Stimulated activated memory B cell treated with anti-CD40 and anti-IgM and Interleukin-4, amounts not matched to agents 10 μg/mL and 1 μg/mL and 100 μg/mL, for 72 hours (primary cell): ENCODE measurements at regions not wholly inside any gene's neighbourhood (a gene's known extent, or its start where the extent isn't known, plus 50 kb on each side); places are given as distances from the start of the nearest gene placed in this dataset.

Experiments
- ATAC-seq: fragments of 150-1000 bp; cut with Tn5 transposase; 2 replicates; pipeline ENCODE4 v1.10.0; 2021
- H3K27ac Mint-ChIP-seq: one replicate; pipeline ENCODE4 v1.8.0; 2022; ENCODE audit warnings: mild to moderate bottlenecking, mixed read lengths
- H3K27me3 Mint-ChIP-seq: one replicate; pipeline ENCODE4 v1.8.0; 2022; ENCODE audit warnings: mixed read lengths
- H3K36me3 Mint-ChIP-seq: one replicate; pipeline ENCODE4 v1.8.0; 2022; ENCODE audit warnings: mixed read lengths
- H3K4me1 Mint-ChIP-seq: one replicate; pipeline ENCODE4 v1.8.0; 2022; ENCODE audit warnings: mixed read lengths
- H3K4me3 Mint-ChIP-seq: one replicate; pipeline ENCODE4 v1.8.0; 2022; ENCODE audit warnings: mild to moderate bottlenecking, moderate library complexity, mixed read lengths
- H3K9me3 Mint-ChIP-seq: one replicate; pipeline ENCODE4 v1.8.0; 2022; ENCODE audit warnings: mixed read lengths

GRCh38 chr13:89843621-89844020 is 1503.9 kb upstream of the MIR17HG start:
- Mint-ChIP-seq H3K9me3 (no peaks in the 10 kb centered on the region), H3K4me3 (no peak overlapping the region), H3K36me3 (no peaks in the 10 kb centered on the region), H3K27me3 (no peaks in the 10 kb centered on the region), H3K27ac (no peak overlapping the region), H3K4me1 (no peaks in the 10 kb centered on the region)
- no peak for ATAC-seq

DNA sequence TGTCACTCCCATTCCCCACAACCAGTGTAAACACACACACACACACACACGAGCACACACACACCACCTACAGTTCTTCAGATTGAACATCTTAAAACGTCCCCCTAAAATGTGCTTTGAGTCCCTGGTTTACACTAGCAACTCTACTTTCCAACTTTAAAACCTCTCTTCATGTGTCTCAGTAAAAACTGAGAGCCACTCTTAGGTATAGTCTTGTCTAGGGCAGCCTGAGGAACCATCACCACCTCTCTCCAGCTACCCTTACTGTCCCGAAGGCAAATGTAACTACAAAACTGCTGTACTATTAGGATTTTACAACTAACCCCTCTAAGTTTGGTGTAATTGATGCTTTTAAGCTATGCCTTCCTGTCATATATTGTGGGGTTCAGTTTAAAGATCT is 1501.6 kb upstream of the MIR17HG start:
- no peaks in the 10 kb centered on the region for H3K9me3 Mint-ChIP-seq
- no peak overlapping the region for H3K4me3 Mint-ChIP-seq
- ATAC-seq: no peak
- no peaks in the 10 kb centered on the region for H3K36me3 Mint-ChIP-seq
- no peaks in the 10 kb centered on the region for H3K4me1 Mint-ChIP-seq
- H3K27ac Mint-ChIP-seq: no peak overlapping the region
- no peaks in the 10 kb centered on the region for H3K27me3 Mint-ChIP-seq

DNA sequence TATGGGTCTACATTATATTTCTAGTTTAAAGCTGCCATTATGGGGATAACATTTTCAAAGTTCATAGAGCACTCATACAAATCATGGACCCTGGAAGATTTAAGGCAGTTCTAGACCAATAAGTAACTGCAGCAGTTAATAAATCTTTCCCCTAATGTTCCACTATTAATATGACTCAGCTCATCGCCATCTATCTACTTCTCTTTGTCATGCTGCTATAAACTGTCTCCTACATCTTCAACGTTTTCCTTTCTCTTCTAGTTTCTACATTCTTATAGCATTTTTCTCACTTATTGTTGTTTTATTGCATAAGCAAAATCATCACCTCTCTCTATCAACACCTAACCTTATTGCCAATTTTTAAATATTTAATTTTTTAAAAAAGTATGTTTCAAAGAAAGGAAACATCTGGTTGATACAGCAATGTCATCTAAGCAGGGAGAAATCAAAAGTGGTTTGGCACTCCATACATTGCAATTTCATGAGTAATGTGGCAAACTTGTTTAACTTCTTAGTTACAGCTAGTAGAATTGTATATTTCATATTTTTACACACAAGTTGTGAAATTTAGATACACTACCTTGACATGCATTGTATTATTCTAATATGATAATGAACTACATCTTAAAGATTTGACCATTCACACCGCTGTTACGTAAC is 1500.4 kb upstream of the MIR17HG start:
- H3K27me3 Mint-ChIP-seq: no peaks in the 10 kb centered on the region
- H3K4me3 Mint-ChIP-seq: no peak overlapping the region
- H3K4me1 Mint-ChIP-seq: no peaks in the 10 kb centered on the region
- no peak overlapping the region for H3K27ac Mint-ChIP-seq
- ATAC-seq: no peak
- no peaks in the 10 kb centered on the region for H3K36me3 Mint-ChIP-seq
- H3K9me3 Mint-ChIP-seq: no peaks in the 10 kb centered on the region

- no peaks in the 10 kb centered on the region for H3K36me3 Mint-ChIP-seq
- H3K9me3 Mint-ChIP-seq: no peaks in the 10 kb centered on the region
- no peaks in the 10 kb centered on the region for H3K27me3 Mint-ChIP-seq
- H3K27ac Mint-ChIP-seq: no peak overlapping the region
- ATAC-seq: no peak
- no peaks in the 10 kb centered on the region for H3K4me1 Mint-ChIP-seq
- H3K4me3 Mint-ChIP-seq: no peak overlapping the region
These were observed 1494.9 kb upstream of the MIR17HG start for GRCh38 chr13:89852570-89852969.

- H3K4me1 Mint-ChIP-seq: no peaks in the 10 kb centered on the region
- no peaks in the 10 kb centered on the region for H3K27me3 Mint-ChIP-seq
- H3K27ac Mint-ChIP-seq: no peak overlapping the region
- no peak overlapping the region for H3K4me3 Mint-ChIP-seq
- peaks cover 2% of the 10 kb centered on the region for H3K9me3 Mint-ChIP-seq
- no peak for ATAC-seq
- H3K36me3 Mint-ChIP-seq: no peaks in the 10 kb centered on the region
These were observed 1491.0 kb upstream of the MIR17HG start for GRCh38 chr13:89856512-89856911.

DNA sequence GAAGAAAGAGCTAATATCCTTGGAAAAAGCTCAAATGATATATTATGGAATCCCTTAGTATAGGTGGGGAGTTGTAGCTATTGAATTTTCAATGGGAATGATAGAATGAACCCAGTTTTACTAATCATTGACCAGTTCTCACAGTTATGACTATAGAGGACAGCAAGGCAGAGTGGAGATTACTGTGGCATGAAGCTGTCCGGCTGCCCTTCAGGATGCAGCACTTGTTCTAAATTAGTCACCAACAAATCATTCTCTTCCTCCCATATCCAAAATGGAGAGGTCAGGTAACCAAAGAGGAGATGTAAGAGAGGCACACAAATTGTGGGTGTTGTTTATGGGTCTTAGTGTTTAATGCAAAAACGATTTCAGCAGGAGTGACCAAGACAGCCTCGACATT is 1490.0 kb upstream of the MIR17HG start:
- Mint-ChIP-seq H3K27ac (no peak overlapping the region), H3K27me3 (no peaks in the 10 kb centered on the region), H3K36me3 (no peaks in the 10 kb centered on the region), H3K9me3 (peaks cover 4% of the 10 kb centered on the region), H3K4me3 (no peak overlapping the region), H3K4me1 (no peaks in the 10 kb centered on the region)
- ATAC-seq: no peak

- H3K9me3 Mint-ChIP-seq: peaks cover 14% of the 10 kb centered on the region
- H3K4me3 Mint-ChIP-seq: no peak overlapping the region
- H3K27ac Mint-ChIP-seq: no peak overlapping the region
- H3K4me1 Mint-ChIP-seq: no peaks in the 10 kb centered on the region
- ATAC-seq: no peak
- H3K27me3 Mint-ChIP-seq: no peaks in the 10 kb centered on the region
- H3K36me3 Mint-ChIP-seq: no peaks in the 10 kb centered on the region
These were observed 1485.3 kb upstream of the MIR17HG start for GRCh38 chr13:89862011-89862690.

GRCh38 chr13:89862691-89863036 is 1484.8 kb upstream of the MIR17HG start:
- Mint-ChIP-seq H3K4me3 (no peak overlapping the region), H3K9me3 (peaks cover 18% of the 10 kb centered on the region), H3K36me3 (no peaks in the 10 kb centered on the region), H3K27me3 (no peaks in the 10 kb centered on the region), H3K4me1 (no peaks in the 10 kb centered on the region), H3K27ac (no peak overlapping the region)
- no peak for ATAC-seq

DNA sequence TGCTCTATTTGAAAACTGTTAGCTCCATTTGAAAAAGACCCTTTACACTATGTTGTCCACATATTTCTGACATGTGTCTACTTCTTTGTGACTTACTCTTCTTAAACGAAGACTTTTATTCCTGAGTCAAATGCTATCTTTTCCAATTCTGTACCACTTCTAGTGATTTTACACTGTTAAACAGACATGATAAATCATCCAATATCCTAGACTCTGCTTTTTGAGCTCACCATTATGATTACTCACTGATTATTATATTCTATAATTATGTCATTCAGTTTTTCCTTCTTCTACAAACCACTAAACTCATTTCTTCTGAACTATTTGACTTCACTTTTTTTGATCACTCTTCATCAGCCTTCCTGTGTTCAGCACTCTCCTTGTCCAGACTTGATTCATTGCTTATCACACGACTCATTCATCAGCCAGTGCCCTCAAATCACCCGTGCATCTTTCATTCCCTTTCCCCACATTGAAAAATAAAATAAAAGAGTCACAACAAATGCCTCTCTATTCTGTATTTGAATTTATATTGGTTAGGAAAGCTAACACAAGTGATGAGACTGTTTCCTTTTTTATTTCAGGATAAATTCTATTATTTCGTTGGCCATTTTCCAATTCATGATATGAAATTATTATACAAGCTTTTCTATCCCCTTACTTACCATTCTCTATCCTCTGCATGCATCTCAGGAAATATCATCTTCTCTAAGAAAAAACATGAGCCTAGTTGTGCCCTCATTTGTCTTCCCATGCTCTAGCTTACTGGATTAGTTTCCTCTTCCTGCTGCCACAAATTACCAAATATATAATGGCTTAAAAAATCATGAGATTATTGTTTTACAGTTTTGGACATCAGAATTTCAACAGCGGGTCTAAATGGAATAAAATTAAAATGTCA is 1482.1 kb upstream of the MIR17HG start:
- H3K27ac Mint-ChIP-seq: no peak overlapping the region
- H3K27me3 Mint-ChIP-seq: no peaks in the 10 kb centered on the region
- H3K4me3 Mint-ChIP-seq: no peak overlapping the region
- ATAC-seq: no peak
- no peaks in the 10 kb centered on the region for H3K4me1 Mint-ChIP-seq
- no peaks in the 10 kb centered on the region for H3K36me3 Mint-ChIP-seq
- peaks cover 18% of the 10 kb centered on the region for H3K9me3 Mint-ChIP-seq

DNA sequence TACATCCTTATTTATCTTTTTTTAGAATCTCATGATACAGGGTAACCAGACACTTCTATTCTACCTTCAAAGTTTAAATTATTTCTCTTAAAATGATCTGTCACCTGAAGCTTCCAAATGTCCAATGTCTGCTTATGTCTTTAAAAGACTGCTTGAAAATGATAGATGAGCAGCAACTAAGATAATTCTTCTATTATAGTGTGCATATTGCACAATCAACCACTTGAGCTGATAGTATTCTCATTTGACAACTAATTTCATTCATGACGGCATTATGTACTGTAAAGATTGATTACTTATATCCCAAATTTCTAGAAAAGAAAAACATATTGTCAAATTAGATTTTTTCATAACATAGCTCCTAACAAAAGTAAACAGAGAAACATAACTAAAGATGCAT is 1478.2 kb upstream of the MIR17HG start:
- no peaks in the 10 kb centered on the region for H3K36me3 Mint-ChIP-seq
- H3K4me1 Mint-ChIP-seq: no peaks in the 10 kb centered on the region
- H3K9me3 Mint-ChIP-seq: peaks cover 14% of the 10 kb centered on the region
- no peak overlapping the region for H3K4me3 Mint-ChIP-seq
- H3K27ac Mint-ChIP-seq: no peak overlapping the region
- no peak for ATAC-seq
- H3K27me3 Mint-ChIP-seq: no peaks in the 10 kb centered on the region

DNA sequence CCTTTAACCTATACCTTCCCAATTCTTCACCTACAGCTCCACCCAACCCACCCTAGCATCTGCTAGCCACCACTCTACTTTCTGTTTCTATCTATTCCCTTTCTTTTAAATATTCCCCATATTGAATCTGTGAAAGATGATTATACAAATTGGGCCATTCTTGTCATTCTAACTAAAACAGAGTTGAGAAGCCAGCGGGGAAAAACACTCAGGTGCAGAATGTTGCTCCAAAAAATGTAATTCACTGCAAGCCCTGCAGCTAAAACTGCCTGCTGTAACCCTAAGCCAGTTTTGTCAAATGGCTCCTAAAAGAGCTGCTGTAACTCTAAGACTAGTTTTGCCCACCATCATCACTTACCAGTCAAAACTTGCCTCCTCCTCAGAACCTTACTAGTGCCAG is 1468.6 kb upstream of the MIR17HG start:
- H3K27me3 Mint-ChIP-seq: no peaks in the 10 kb centered on the region
- H3K4me3 Mint-ChIP-seq: no peak overlapping the region
- H3K9me3 Mint-ChIP-seq: peaks cover 9% of the 10 kb centered on the region
- ATAC-seq: no peak
- H3K36me3 Mint-ChIP-seq: no peaks in the 10 kb centered on the region
- no peaks in the 10 kb centered on the region for H3K4me1 Mint-ChIP-seq
- H3K27ac Mint-ChIP-seq: no peak overlapping the region

DNA sequence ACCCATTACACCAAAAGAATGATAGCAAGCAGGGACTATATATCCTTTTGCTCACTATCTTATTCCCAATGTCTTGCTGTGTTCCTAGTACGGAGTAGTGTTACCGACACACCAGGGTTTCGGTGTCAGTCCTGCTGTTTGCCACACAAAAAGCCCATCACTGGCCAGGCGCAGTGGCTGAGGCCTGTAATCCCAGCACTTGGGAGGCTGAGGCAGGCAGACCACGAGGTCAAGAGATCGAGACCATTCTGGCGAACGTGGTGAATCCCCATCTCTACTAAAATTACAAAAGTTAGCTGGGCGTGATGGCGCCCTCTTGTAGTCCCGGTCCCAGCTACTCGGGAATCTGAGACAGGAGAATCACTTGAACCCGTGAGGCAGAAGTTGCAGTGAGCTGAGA is 1467.3 kb upstream of the MIR17HG start:
- H3K9me3 Mint-ChIP-seq: peaks cover 8% of the 10 kb centered on the region
- no peak overlapping the region for H3K4me3 Mint-ChIP-seq
- no peaks in the 10 kb centered on the region for H3K27me3 Mint-ChIP-seq
- no peaks in the 10 kb centered on the region for H3K36me3 Mint-ChIP-seq
- H3K27ac Mint-ChIP-seq: no peak overlapping the region
- no peak for ATAC-seq
- no peaks in the 10 kb centered on the region for H3K4me1 Mint-ChIP-seq

GRCh38 chr13:89883893-89884448 is 1463.5 kb upstream of the MIR17HG start:
- no peaks in the 10 kb centered on the region for H3K36me3 Mint-ChIP-seq
- no peak overlapping the region for H3K4me3 Mint-ChIP-seq
- no peaks in the 10 kb centered on the region for H3K27me3 Mint-ChIP-seq
- no peak overlapping the region for H3K27ac Mint-ChIP-seq
- ATAC-seq: no peak
- peaks cover 9% of the 10 kb centered on the region for H3K9me3 Mint-ChIP-seq
- no peaks in the 10 kb centered on the region for H3K4me1 Mint-ChIP-seq

DNA sequence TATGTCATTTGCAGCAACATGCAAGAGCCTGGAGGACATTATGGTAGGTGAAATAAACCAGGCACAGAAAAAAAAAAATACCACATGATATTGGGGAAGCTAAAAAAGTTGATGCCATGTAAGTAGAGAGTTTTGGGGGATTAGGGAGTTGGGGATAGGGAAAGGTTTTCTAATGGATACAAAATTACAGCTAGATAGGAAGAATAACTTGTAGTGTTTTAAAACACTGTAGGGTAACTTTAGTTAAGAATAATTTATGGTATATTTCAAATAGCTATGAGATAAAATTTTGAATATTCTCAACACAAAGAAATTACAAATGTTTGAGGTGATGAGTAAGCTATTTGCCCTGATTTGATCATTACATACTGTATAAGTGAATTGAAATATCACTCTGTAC is 1456.7 kb upstream of the MIR17HG start:
- no peak for ATAC-seq
- H3K27me3 Mint-ChIP-seq: no peaks in the 10 kb centered on the region
- H3K36me3 Mint-ChIP-seq: no peaks in the 10 kb centered on the region
- H3K9me3 Mint-ChIP-seq: peaks cover 5% of the 10 kb centered on the region
- H3K4me3 Mint-ChIP-seq: no peak overlapping the region
- H3K27ac Mint-ChIP-seq: no peak overlapping the region
- H3K4me1 Mint-ChIP-seq: no peaks in the 10 kb centered on the region

DNA sequence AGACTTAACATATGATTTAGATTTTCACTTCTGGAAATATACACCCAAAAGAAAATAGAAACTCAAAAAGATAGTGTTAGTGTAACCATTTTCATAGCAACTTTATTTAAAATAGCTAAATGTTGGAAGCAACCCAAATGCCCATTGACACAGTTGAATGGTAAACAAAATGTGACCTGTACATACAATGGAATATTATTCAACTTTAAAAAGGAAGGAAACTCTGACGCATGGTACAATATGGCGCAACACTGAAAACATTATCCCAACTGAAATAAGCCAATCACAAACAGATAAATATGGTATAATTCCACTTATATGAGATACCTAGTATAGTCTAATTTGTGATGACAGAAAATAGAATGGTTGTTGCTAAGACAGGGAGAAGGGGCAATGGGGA is 1456.1 kb upstream of the MIR17HG start:
- no peak overlapping the region for H3K4me3 Mint-ChIP-seq
- H3K4me1 Mint-ChIP-seq: no peaks in the 10 kb centered on the region
- H3K36me3 Mint-ChIP-seq: no peaks in the 10 kb centered on the region
- no peak overlapping the region for H3K27ac Mint-ChIP-seq
- no peaks in the 10 kb centered on the region for H3K27me3 Mint-ChIP-seq
- H3K9me3 Mint-ChIP-seq: peaks cover 5% of the 10 kb centered on the region
- no peak for ATAC-seq
